ENCODE measurements at regions not wholly inside any gene's neighbourhood (a gene's known extent, or its start where the extent isn't known, plus 50 kb on each side); places are given as distances from the start of the nearest gene placed in this dataset.

DNA sequence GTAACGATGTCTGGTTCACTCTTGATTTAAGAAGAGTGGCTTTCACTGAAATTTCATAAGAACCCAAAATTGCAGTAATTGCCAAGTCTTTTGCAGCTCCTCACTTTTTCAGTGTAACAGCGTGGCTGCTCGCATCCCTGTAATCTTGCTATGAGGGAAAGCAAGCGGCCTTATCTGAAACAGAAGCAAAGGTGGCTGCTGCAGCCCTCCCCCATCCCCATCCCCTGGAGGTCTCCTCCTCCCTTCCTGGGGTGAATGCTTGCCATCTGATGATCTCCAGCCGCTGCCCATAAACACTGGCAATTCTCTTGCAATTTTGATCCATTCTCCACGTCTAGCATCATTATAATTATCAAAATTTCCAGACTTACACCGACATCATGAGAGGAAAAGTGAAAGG lies 182.5 kb upstream of the ASIC2 start:
- TF ChIP-seq CTCF (IDR thresholded peaks at IDR 0.05; ENCODE audit: extremely low read depth in 1 of 2, insufficient read depth in 1 of 2, low read depth in 1 of 2, low read length in 2 of 2), result no peak
- no peak for TF ChIP-seq POLR2A (IDR thresholded peaks at IDR 0.05; ENCODE audit: low read depth, low read length)
- no peak for TF ChIP-seq POLR2AphosphoS5 (IDR thresholded peaks at IDR 0.05; ENCODE audit: insufficient read depth, low read depth, low read length)
- no peak for TF ChIP-seq EZH2 (IDR thresholded peaks at IDR 0.05; ENCODE audit: borderline replicate concordance, low read depth, low read length, severe bottlenecking)
- TF ChIP-seq, protein P1, sequence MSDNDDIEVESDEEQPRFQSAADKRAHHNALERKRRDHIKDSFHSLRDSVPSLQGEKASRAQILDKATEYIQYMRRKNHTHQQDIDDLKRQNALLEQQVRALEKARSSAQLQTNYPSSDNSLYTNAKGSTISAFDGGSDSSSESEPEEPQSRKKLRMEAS (IDR thresholded peaks at IDR 0.05; ENCODE audit: insufficient read depth, insufficient read length), result no peak
- TF ChIP-seq GATA2 (IDR thresholded peaks at IDR 0.05; ENCODE audit: insufficient read depth, insufficient read length, low read depth, low read length), result no peak
- no peak for TF ChIP-seq JUN (IDR thresholded peaks at IDR 0.05; ENCODE audit: borderline replicate concordance, insufficient read depth, insufficient read length, low read depth)

All from endothelial cell of umbilical vein (primary cell).